Neural progenitor cell (in vitro differentiated cells): ENCODE measurements at regions not wholly inside any gene's neighbourhood (a gene's known extent, or its start where the extent isn't known, plus 50 kb on each side); places are given as distances from the start of the nearest gene placed in this dataset.

ENCODE experiments used
- EZH2 ChIP-seq: fragments of 200-600 bp; sonication (generic); IDR thresholded peaks from 2 replicates; pipeline ENCODE4 v1.6.1; 2017; ENCODE audit warnings: antibody characterized with exemption, mild to moderate bottlenecking, moderate library complexity
- EZH2phosphoT487 ChIP-seq: fragments of 200-600 bp; sonication (generic); IDR thresholded peaks from 2 replicates; pipeline ENCODE4 v1.6.1; 2017; ENCODE audit warnings: antibody characterized with exemption
- TF ChIP-seq, protein P1 (sequence below): fragments of 200-600 bp; sonication (generic); IDR thresholded peaks from 2 replicates; pipeline ENCODE4 v1.5.1; 2017; ENCODE audit warnings: antibody characterized with exemption, mild to moderate bottlenecking

DNA sequence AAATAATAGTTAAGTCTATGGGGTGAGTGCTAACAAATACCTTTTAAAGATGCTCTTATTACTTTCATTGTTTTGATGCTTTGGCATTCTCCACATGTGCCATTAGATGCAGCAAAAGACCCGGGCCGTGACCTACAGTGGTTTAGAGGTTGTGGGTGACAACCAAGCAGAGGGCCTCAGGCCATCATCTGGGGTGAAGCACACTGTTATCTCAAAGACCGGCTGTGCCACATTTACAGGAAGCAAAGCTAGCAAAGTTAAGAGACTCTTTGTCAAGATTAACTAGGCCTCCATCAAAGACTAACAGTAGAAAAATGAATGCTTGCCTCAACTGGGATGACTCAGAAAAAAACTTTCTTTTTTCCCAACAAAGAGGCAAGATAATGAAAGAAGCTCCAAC is 695.3 kb downstream of the SATB2 start:
- TF ChIP-seq, protein P1, sequence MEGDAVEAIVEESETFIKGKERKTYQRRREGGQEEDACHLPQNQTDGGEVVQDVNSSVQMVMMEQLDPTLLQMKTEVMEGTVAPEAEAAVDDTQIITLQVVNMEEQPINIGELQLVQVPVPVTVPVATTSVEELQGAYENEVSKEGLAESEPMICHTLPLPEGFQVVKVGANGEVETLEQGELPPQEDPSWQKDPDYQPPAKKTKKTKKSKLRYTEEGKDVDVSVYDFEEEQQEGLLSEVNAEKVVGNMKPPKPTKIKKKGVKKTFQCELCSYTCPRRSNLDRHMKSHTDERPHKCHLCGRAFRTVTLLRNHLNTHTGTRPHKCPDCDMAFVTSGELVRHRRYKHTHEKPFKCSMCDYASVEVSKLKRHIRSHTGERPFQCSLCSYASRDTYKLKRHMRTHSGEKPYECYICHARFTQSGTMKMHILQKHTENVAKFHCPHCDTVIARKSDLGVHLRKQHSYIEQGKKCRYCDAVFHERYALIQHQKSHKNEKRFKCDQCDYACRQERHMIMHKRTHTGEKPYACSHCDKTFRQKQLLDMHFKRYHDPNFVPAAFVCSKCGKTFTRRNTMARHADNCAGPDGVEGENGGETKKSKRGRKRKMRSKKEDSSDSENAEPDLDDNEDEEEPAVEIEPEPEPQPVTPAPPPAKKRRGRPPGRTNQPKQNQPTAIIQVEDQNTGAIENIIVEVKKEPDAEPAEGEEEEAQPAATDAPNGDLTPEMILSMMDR = no peak
- TF ChIP-seq EZH2 (no peak), EZH2phosphoT487 (no peak)
